ENCODE measurements at regions not wholly inside any gene's neighbourhood (a gene's known extent, or its start where the extent isn't known, plus 50 kb on each side); places are given as distances from the start of the nearest gene placed in this dataset.

DNA sequence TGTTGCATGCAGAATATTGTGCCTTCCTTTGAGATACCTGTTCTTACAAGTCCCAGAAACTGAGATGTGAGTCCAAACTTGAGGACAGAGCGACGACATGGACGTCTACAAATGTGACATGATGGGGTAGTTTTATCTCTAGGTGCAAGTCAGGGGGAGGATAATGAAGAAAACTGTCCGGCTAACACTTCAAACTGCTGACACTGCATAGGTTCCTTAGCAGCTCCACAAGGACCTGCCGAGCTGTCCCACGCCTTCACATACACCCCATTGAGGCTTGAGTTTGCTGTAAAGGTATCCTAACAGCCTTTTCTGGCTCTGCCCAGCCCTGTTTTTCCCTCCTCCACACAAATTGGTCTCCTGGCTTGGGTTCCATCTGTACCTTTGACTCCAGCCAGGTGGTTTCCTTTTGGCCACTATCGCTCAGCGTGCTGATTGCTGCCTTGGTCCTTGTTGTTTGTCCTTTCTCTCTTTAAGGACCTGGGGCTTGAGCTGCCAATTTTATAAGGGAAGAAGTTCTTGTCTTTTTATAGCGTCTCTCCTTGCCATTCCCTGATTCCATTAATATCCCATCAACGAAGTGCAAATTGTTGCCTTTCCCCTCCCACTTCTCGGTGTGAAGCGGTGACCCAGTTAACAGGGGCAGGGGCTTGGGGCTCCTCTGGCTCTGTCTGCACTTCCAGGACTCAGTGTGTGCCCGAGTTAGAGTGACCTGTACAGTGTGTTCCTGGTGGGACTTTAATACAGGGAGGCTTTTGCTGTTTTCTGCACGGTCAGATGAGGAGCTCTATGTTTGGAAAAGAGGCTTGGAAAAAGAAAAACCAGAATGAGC, 100.3 kb downstream of the PCSK1 start:
- no peak overlapping the region for H3K27ac ChIP-seq
- H3K4me2 ChIP-seq (ENCODE audit: low read length): no peak overlapping the region
- H3K27me3 ChIP-seq (ENCODE audit: control insufficient read depth, insufficient read depth, low read length): no peaks in the 10 kb centered on the region
- peaks cover 14% of the 10 kb centered on the region for H3K4me1 ChIP-seq
- H3K9me3 ChIP-seq (ENCODE audit: control insufficient read depth, low read length): no peaks in the 10 kb centered on the region
- no peak overlapping the region for H3K4me3 ChIP-seq (ENCODE audit: low read depth, low read length)
- TF ChIP-seq, protein P1, sequence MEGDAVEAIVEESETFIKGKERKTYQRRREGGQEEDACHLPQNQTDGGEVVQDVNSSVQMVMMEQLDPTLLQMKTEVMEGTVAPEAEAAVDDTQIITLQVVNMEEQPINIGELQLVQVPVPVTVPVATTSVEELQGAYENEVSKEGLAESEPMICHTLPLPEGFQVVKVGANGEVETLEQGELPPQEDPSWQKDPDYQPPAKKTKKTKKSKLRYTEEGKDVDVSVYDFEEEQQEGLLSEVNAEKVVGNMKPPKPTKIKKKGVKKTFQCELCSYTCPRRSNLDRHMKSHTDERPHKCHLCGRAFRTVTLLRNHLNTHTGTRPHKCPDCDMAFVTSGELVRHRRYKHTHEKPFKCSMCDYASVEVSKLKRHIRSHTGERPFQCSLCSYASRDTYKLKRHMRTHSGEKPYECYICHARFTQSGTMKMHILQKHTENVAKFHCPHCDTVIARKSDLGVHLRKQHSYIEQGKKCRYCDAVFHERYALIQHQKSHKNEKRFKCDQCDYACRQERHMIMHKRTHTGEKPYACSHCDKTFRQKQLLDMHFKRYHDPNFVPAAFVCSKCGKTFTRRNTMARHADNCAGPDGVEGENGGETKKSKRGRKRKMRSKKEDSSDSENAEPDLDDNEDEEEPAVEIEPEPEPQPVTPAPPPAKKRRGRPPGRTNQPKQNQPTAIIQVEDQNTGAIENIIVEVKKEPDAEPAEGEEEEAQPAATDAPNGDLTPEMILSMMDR (IDR thresholded peaks at IDR 0.05): no peak
- no peaks in the 10 kb centered on the region for H3K79me2 ChIP-seq
- no peaks in the 10 kb centered on the region for H3K36me3 ChIP-seq (ENCODE audit: control insufficient read depth, insufficient read depth, low read length)
- H3K9ac ChIP-seq: no peak overlapping the region
- no peak overlapping the region for H2AFZ ChIP-seq

DNA sequence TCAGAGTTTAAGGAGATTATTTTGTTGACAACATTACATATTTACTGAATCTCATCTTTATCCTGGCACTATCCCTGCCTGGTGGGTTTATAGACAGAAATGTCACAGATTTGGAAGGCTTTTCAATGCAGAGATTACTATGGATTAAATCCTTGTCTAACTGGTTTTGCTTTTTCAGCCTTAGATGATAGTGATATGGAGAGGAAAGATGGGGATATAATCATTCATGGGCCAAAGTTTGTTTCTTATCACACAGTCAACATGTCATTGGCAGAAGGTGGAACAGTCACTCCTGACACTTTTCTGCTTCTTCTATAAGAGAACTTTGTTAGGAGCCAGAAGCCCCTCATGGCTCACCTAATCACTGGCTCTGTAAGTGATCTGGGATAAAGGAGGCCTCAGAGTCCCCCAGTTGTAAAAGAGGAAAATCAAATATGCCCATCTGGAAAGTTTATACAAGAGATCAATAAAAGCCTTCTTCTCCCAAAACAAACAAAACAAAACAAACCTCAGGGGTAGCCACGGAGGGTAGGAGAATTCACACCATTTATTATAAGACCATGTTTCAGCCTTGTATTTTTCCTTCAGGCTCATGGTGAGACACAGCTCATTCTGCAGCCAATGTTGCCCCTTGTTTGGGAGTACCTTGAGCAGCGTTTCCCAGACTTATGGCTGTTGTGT, 101.2 kb downstream of the PCSK1 start:
- Histone ChIP-seq H3K27ac (no peak overlapping the region), H3K9me3 (ENCODE audit: control insufficient read depth, low read length) (no peaks in the 10 kb centered on the region), H3K79me2 (no peaks in the 10 kb centered on the region), H3K4me2 (ENCODE audit: low read length) (no peak overlapping the region), H3K36me3 (ENCODE audit: control insufficient read depth, insufficient read depth, low read length) (no peaks in the 10 kb centered on the region), H3K4me1 (peaks cover 14% of the 10 kb centered on the region), H3K27me3 (ENCODE audit: control insufficient read depth, insufficient read depth, low read length) (no peaks in the 10 kb centered on the region), H2AFZ (no peak overlapping the region), H3K4me3 (ENCODE audit: low read depth, low read length) (no peak overlapping the region), H3K9ac (no peak overlapping the region)
- TF ChIP-seq, protein P1 (IDR thresholded peaks at IDR 0.05): no peak

DNA sequence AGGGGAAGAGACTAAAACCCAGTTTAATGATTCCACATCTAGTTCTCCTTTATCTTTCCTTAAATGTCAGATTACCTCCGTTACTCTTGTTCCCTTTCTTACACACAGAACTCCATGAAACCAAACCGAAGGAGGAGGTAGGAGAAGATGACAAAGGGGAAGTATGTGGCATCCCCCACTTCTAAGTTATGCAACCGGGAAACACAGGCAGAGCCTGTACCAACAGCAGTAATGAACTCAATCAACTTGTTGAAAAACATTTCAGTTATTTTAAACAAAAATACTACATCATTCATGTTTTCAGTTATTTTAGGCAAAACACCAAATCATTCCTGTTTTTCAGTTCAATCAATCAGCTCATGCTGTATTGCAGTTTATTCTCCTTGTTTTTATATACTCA, 101.8 kb downstream of the PCSK1 start:
- H3K9ac ChIP-seq: no peak overlapping the region
- no peaks in the 10 kb centered on the region for H3K27me3 ChIP-seq (ENCODE audit: control insufficient read depth, insufficient read depth, low read length)
- TF ChIP-seq, protein P1 (IDR thresholded peaks at IDR 0.05): no peak

DNA sequence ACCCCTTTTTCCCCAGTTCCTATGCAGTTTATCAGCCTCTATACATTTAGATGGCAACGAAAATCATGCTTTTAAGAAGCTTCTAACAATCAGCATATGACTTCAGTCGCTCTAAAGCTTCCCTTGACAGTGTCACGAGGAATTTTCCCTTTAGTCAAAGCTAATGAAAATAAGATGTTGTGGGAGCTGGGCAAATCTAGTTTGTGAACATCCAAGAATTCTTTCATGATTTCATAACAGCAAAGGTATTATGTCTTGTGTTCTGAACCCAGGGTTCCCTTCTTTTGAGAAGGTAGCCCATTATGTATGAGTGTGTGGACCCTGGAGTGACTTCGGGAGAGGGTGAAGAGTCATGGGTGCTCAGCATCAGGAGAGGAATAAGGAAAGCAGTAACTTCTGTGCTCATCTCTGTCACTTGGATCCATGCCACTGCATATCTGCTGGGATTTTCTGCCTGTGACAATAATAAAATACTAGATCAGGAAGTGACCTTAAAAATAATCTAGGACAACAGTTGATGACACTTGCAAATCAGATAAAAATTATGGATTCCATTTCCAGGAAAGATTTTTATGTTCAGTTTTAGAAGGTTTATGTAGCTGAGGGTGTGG, 102.4 kb downstream of the PCSK1 start:
- H2AFZ ChIP-seq: no peak overlapping the region
- TF ChIP-seq, protein P1 (IDR thresholded peaks at IDR 0.05): no peak
- H3K9ac ChIP-seq: no peak overlapping the region
- no peaks in the 10 kb centered on the region for H3K9me3 ChIP-seq (ENCODE audit: control insufficient read depth, low read length)
- H3K27ac ChIP-seq: no peak overlapping the region
- peaks cover 11% of the 10 kb centered on the region for H3K4me1 ChIP-seq
- no peaks in the 10 kb centered on the region for H3K36me3 ChIP-seq (ENCODE audit: control insufficient read depth, insufficient read depth, low read length)
- no peaks in the 10 kb centered on the region for H3K79me2 ChIP-seq
- no peak overlapping the region for H3K4me2 ChIP-seq (ENCODE audit: low read length)
- no peaks in the 10 kb centered on the region for H3K27me3 ChIP-seq (ENCODE audit: control insufficient read depth, insufficient read depth, low read length)
- H3K4me3 ChIP-seq (ENCODE audit: low read depth, low read length): no peak overlapping the region

More for the DNA sequence above, 101.8 kb downstream of the PCSK1 start:
- H3K79me2 ChIP-seq: no peaks in the 10 kb centered on the region
- peaks cover 13% of the 10 kb centered on the region for H3K4me1 ChIP-seq
- no peaks in the 10 kb centered on the region for H3K36me3 ChIP-seq (ENCODE audit: control insufficient read depth, insufficient read depth, low read length)
- H2AFZ ChIP-seq: no peak overlapping the region
- no peak overlapping the region for H3K4me2 ChIP-seq (ENCODE audit: low read length)
- H3K27ac ChIP-seq: no peak overlapping the region
- H3K9me3 ChIP-seq (ENCODE audit: control insufficient read depth, low read length): no peaks in the 10 kb centered on the region
- no peak overlapping the region for H3K4me3 ChIP-seq (ENCODE audit: low read depth, low read length)

Data from parathyroid adenoma (tissue), 2 donors.